ENCODE measurements at regions not wholly inside any gene's neighbourhood (a gene's known extent, or its start where the extent isn't known, plus 50 kb on each side); places are given as distances from the start of the nearest gene placed in this dataset.

DNA sequence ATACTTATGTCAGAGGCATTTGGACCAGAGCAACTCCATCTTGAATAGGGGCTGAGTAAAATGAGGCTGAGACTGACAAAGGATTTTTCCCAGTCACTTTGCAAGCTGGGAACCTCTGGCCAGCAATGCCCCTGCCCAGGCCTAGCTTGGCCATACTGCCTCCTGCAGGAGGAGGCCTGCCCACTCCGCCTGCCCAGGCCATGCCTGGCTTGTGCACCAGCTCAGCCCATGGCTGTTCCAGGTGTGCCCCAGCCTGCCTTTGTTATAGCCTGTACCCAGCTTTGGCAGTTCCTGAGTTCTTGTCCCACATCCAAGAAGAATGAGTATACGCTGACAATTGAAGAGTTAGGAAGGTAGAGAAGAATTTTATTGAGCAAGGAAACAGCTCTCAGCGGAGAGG, 176.1 kb downstream of the AASDH start:
- no peak for DNase-seq (ENCODE audit: low spot score)
- Mint-ChIP-seq H3K4me3 (no peak overlapping the region), H3K27me3 (ENCODE audit: low read depth) (no peaks in the 10 kb centered on the region), H3K4me1 (ENCODE audit: low read depth) (no peaks in the 10 kb centered on the region), H3K36me3 (ENCODE audit: low read depth) (no peaks in the 10 kb centered on the region), H3K9me3 (peaks cover 19% of the 10 kb centered on the region), H3K27ac (no peak overlapping the region)

DNA sequence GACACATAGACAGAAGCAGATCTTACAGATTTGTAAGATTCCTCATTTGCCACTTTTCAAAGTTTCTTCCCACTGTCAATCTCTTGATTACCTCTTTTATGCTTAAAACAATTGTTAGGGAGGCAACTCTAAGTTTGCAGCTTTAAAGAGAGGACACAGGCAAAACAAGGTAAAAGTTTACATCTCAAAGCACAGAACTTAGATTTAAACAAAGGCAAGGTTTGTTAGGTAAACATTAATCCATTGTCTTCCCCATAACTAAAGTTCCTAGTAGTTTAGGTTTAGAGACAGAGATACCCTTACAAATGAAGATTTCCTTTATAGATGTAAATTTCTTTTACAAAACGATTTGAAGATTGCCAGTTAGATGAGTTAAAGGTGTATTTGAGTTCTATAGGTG, 176.9 kb downstream of the AASDH start:
- H3K36me3 Mint-ChIP-seq (ENCODE audit: low read depth) = no peaks in the 10 kb centered on the region
- no peak overlapping the region for H3K4me3 Mint-ChIP-seq
- no peak overlapping the region for H3K27ac Mint-ChIP-seq
- H3K4me1 Mint-ChIP-seq (ENCODE audit: low read depth) = no peaks in the 10 kb centered on the region
- DNase-seq (ENCODE audit: low spot score) = no peak
- no peaks in the 10 kb centered on the region for H3K27me3 Mint-ChIP-seq (ENCODE audit: low read depth)
- H3K9me3 Mint-ChIP-seq = peaks cover 19% of the 10 kb centered on the region

DNA sequence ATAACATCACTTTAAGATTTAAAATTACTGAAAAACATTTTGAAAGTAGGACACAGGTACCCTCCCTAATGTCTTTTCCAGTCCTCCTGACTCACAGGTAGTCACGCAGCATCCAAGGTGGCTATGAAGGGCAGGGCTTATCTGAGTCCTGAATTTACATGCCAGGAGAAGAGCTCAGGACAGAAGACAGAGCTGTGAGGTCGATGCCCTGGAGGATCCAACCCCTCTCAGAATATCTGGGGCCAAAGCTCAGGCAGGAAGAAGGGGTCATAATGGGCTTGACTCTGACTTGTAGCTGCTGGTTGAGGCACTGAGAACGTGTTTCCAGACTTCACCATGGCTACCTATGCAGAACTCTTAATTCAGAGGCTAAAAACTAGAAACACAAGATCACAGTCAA, 177.5 kb downstream of the AASDH start:
- Mint-ChIP-seq H3K9me3 (peaks cover 19% of the 10 kb centered on the region), H3K4me3 (no peak overlapping the region), H3K36me3 (ENCODE audit: low read depth) (no peaks in the 10 kb centered on the region), H3K27me3 (ENCODE audit: low read depth) (no peaks in the 10 kb centered on the region), H3K27ac (no peak overlapping the region), H3K4me1 (ENCODE audit: low read depth) (no peaks in the 10 kb centered on the region)
- DNase-seq (ENCODE audit: low spot score) = no peak

DNA sequence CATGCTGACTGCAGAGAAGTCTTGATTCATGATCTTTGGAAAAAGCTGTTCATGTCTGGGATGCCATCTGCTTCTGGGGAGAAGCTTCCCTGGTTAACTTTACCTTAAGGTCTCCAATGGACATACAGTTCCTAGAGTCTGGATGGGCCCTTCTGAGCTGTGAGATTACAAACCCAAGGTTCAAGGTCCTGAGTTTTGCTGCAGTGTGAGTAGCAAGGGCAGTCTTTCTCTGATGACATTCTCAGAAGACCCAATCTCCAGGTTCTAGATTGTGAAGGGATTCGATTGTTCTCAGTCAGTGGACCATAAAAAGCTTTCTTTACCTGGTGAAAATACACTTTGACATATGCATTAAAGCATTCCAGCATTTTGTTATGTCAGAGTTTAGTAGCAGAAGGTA, 179.2 kb downstream of the AASDH start:
- Mint-ChIP-seq H3K36me3 (ENCODE audit: low read depth) (no peaks in the 10 kb centered on the region), H3K4me1 (ENCODE audit: low read depth) (no peaks in the 10 kb centered on the region), H3K27ac (no peak overlapping the region), H3K27me3 (ENCODE audit: low read depth) (no peaks in the 10 kb centered on the region), H3K9me3 (peaks cover 19% of the 10 kb centered on the region), H3K4me3 (no peak overlapping the region)
- no peak for DNase-seq (ENCODE audit: low spot score)

- no peaks in the 10 kb centered on the region for H3K27me3 Mint-ChIP-seq (ENCODE audit: low read depth)
- peaks cover 7% of the 10 kb centered on the region for H3K9me3 Mint-ChIP-seq
- H3K4me3 Mint-ChIP-seq = no peak overlapping the region
- H3K36me3 Mint-ChIP-seq (ENCODE audit: low read depth) = no peaks in the 10 kb centered on the region
- H3K4me1 Mint-ChIP-seq (ENCODE audit: low read depth) = no peaks in the 10 kb centered on the region
- H3K27ac Mint-ChIP-seq = no peak overlapping the region
- no peak for DNase-seq (ENCODE audit: low spot score)
Measured at GRCh38 chr4:56206258-56206657, 181.0 kb downstream of the AASDH start.

GRCh38 chr4:56200275-56200674, 187.0 kb downstream of the AASDH start:
- H3K27ac Mint-ChIP-seq = no peak overlapping the region
- no peak overlapping the region for H3K4me3 Mint-ChIP-seq
- no peaks in the 10 kb centered on the region for H3K4me1 Mint-ChIP-seq (ENCODE audit: low read depth)
- peaks cover 3% of the 10 kb centered on the region for H3K27me3 Mint-ChIP-seq (ENCODE audit: low read depth)
- H3K36me3 Mint-ChIP-seq (ENCODE audit: low read depth) = no peaks in the 10 kb centered on the region
- no peaks in the 10 kb centered on the region for H3K9me3 Mint-ChIP-seq
- no peak for DNase-seq (ENCODE audit: low spot score)

- Mint-ChIP-seq H3K27ac (no peak overlapping the region), H3K4me1 (ENCODE audit: low read depth) (no peaks in the 10 kb centered on the region), H3K9me3 (no peaks in the 10 kb centered on the region), H3K36me3 (ENCODE audit: low read depth) (no peaks in the 10 kb centered on the region), H3K4me3 (no peak overlapping the region), H3K27me3 (ENCODE audit: low read depth) (peaks cover 3% of the 10 kb centered on the region)
- DNase-seq (ENCODE audit: low spot score) = no peak
Measured at GRCh38 chr4:56198265-56198664, 189.0 kb downstream of the AASDH start.

GRCh38 chr4:56197387-56197786, 189.9 kb downstream of the AASDH start:
- no peaks in the 10 kb centered on the region for H3K4me1 Mint-ChIP-seq (ENCODE audit: low read depth)
- no peaks in the 10 kb centered on the region for H3K36me3 Mint-ChIP-seq (ENCODE audit: low read depth)
- H3K4me3 Mint-ChIP-seq = no peak overlapping the region
- H3K27ac Mint-ChIP-seq = no peak overlapping the region
- DNase-seq (ENCODE audit: low spot score) = no peak
- no peaks in the 10 kb centered on the region for H3K9me3 Mint-ChIP-seq
- H3K27me3 Mint-ChIP-seq (ENCODE audit: low read depth) = peaks cover 3% of the 10 kb centered on the region

- Mint-ChIP-seq H3K36me3 (ENCODE audit: low read depth) (no peaks in the 10 kb centered on the region), H3K27ac (no peak overlapping the region), H3K4me3 (no peak overlapping the region), H3K9me3 (peaks cover 4% of the 10 kb centered on the region), H3K27me3 (ENCODE audit: low read depth) (peaks cover 3% of the 10 kb centered on the region), H3K4me1 (ENCODE audit: low read depth) (no peaks in the 10 kb centered on the region)
- DNase-seq (ENCODE audit: low spot score) = no peak
Measured at GRCh38 chr4:56195025-56195424, 192.3 kb downstream of the AASDH start.

DNA sequence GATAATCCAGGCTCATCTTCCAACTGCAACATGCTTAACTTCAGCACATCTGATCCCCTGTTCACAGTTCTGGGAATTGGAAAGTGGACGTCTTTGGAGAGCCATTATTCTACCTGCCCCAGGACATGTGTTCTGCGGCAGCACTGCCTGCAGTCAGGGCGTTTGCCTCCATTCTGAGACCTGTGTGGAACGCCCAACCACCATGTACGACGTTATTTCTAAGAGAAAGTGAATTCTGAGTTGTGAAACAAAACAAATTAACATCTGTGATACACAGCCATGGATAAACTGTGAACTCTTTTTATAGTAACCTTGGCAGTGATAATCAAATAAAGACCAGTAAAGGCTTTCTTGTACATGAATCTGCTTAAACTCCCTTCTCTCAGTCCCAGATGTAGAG, 195.8 kb downstream of the AASDH start:
- Mint-ChIP-seq H3K4me3 (no peak overlapping the region), H3K27me3 (ENCODE audit: low read depth) (no peaks in the 10 kb centered on the region), H3K4me1 (ENCODE audit: low read depth) (peaks cover under 1% of the 10 kb centered on the region), H3K36me3 (ENCODE audit: low read depth) (no peaks in the 10 kb centered on the region), H3K27ac (no peak overlapping the region), H3K9me3 (peaks cover 4% of the 10 kb centered on the region)
- DNase-seq (ENCODE audit: low spot score) = no peak

DNA sequence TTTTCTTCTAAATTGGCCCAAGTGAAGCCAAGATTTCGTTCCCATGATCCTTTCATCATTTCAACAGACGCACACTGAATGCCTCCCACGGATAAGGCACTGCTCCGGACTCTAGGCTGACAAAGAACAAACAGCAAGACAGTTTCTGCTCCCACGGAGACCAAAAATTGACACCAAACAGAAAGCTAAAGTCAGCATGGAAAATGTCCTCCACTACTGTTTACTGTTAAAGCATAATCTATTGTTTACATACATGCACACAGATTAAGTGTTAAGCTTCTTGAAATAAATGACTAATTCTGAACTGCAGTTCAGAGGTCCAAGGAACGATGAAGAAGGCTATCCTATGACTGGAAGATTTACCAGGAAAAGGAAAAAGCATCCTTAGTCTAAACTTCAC, 199.6 kb downstream of the AASDH start:
- no peaks in the 10 kb centered on the region for H3K27me3 Mint-ChIP-seq (ENCODE audit: low read depth)
- peaks cover 11% of the 10 kb centered on the region for H3K4me1 Mint-ChIP-seq (ENCODE audit: low read depth)
- no peak overlapping the region for H3K4me3 Mint-ChIP-seq
- H3K36me3 Mint-ChIP-seq (ENCODE audit: low read depth) = no peaks in the 10 kb centered on the region
- H3K9me3 Mint-ChIP-seq = peaks cover 4% of the 10 kb centered on the region
- H3K27ac Mint-ChIP-seq = no peak overlapping the region
- DNase-seq (ENCODE audit: low spot score) = no peak

DNA sequence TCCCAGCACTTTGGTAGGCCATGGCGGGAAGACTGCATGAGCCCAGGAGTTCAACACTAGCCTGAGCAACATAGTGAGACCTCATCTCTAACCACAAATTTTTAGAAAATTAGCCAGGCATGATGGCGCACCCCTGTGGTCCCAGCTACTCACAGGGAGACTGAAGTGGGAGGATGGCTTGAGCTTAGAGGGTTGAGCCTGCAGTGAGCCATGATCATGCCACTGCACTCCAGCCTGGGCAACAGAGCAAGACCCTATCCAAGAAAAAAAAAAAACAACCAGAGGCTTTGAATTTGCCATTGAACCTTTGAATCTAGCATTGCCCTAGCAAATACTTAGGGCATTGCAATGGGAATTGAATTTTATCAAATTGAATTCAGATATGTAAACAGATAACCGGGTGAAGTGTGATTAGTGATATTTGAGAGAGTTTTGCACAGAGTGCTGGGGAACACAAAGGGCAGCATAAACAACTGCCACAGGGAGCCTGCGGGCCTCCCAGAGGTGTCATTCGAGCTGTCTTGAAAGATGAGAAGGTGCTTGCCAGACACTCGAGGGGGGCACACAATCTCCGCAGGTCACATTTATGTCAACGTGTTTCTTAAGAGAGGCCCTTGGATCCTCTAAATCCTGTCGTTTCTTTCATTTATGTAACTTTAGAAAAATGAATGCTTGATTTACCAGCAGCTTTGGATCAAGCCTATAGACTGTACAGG, 200.3 kb downstream of the AASDH start:
- no peak overlapping the region for H3K27ac Mint-ChIP-seq
- peaks cover 17% of the 10 kb centered on the region for H3K4me1 Mint-ChIP-seq (ENCODE audit: low read depth)
- H3K27me3 Mint-ChIP-seq (ENCODE audit: low read depth) = no peaks in the 10 kb centered on the region
- no peak for DNase-seq (ENCODE audit: low spot score)
- peaks cover 4% of the 10 kb centered on the region for H3K9me3 Mint-ChIP-seq
- no peaks in the 10 kb centered on the region for H3K36me3 Mint-ChIP-seq (ENCODE audit: low read depth)
- no peak overlapping the region for H3K4me3 Mint-ChIP-seq

- Mint-ChIP-seq H3K9me3 (no peaks in the 10 kb centered on the region), H3K4me1 (ENCODE audit: low read depth) (peaks cover 28% of the 10 kb centered on the region), H3K4me3 (no peak overlapping the region)
Measured at GRCh38 chr4:56185901-56186300, 201.4 kb downstream of the AASDH start.

DNA sequence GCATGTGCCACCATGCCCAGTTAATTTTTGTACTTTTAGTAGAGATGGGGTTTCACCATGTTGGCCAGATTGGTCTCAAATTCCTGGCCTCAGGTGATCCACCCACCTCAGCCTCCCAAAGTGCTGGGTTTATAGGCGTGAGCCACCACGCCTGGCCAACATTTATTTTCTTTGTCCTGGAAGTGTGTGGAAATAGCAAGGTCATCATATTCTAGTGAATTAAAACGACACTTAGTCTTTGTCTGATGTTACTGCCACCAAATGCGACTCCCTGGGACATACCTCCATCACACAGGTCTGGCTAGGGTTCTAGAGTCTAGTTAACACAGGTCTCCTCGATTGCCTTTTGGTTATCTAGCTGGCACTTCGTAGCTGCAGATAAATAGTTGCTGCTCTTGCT, 203.1 kb downstream of the AASDH start:
- Mint-ChIP-seq H3K27me3 (ENCODE audit: low read depth) (no peaks in the 10 kb centered on the region), H3K36me3 (ENCODE audit: low read depth) (no peaks in the 10 kb centered on the region), H3K4me1 (ENCODE audit: low read depth) (peaks cover 30% of the 10 kb centered on the region), H3K27ac (no peak overlapping the region), H3K9me3 (no peaks in the 10 kb centered on the region), H3K4me3 (no peak overlapping the region)
- DNase-seq (ENCODE audit: low spot score) = no peak

More at GRCh38 chr4:56185901-56186300, 201.4 kb downstream of the AASDH start:
- no peak overlapping the region for H3K27ac Mint-ChIP-seq
- DNase-seq (ENCODE audit: low spot score) = no peak
- H3K36me3 Mint-ChIP-seq (ENCODE audit: low read depth) = no peaks in the 10 kb centered on the region
- no peaks in the 10 kb centered on the region for H3K27me3 Mint-ChIP-seq (ENCODE audit: low read depth)

- Mint-ChIP-seq H3K27ac (no peak overlapping the region), H3K4me1 (ENCODE audit: low read depth) (peaks cover 30% of the 10 kb centered on the region), H3K4me3 (no peak overlapping the region), H3K27me3 (ENCODE audit: low read depth) (no peaks in the 10 kb centered on the region), H3K36me3 (ENCODE audit: low read depth) (no peaks in the 10 kb centered on the region), H3K9me3 (no peaks in the 10 kb centered on the region)
- DNase-seq (ENCODE audit: low spot score) = no peak
Measured at GRCh38 chr4:56183344-56183959, 203.8 kb downstream of the AASDH start.
